NCI-H82 treated with DMSO at 0.1 percent for 48 hours (cell line): ENCODE measurements at regions not wholly inside any gene's neighbourhood (a gene's known extent, or its start where the extent isn't known, plus 50 kb on each side); places are given as distances from the start of the nearest gene placed in this dataset.
"Not testable (repeated sequence)": the region's sequence is repeated elsewhere in the genome, so short reads cannot be mapped to it uniquely, and the experiment has no call there.

ENCODE experiments used
- DNase-seq: peaks from one replicate; lab custom pipeline; 2025; ENCODE audit not compliant: unreplicated experiment; lab: John Stamatoyannopoulos, UW

DNA sequence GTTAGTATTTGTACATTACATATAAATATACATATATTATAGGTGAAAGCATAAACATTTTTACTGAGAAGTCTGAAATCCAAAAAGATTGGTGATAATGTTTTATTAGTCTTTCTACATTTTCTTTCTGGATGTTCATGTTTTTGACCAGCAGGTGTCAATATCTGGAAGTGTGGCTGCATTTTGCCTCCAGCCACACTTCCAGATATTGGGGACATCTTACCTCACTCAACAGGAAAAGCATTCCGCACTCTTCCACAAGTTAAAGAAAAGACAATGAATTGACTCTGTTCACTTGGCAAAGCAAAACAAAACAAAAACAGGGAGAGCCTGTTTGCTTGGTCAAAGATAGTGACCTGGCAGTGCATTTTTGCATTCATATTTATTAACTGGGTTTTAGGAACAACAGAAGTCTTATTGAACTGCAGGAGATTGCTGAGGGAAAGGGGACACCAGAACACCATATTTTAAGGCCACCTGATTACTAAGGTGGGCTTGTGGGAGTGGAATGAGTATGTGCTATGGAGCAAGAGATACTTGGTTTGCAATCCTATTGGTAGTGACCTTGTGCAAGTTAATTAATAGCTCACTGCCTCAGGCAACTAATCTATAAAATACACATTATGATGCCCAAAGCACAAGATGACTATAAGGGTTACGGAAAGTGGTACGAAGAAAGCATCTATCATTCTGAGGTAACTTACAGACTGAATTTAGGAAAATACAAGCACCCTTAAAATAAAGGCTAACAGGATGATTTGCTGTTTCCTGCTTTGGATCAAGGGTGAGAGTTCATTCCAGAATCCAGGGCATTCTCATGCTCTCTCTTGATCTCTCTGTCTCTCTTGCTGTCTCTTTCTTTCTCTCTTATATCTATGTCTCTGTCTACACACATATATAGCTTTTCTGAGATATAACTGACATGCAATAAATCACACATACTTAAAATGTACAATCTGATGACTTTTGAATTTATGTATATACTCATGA lies 389.9 kb upstream of the EMCN start:
- no peak for DNase-seq

DNA sequence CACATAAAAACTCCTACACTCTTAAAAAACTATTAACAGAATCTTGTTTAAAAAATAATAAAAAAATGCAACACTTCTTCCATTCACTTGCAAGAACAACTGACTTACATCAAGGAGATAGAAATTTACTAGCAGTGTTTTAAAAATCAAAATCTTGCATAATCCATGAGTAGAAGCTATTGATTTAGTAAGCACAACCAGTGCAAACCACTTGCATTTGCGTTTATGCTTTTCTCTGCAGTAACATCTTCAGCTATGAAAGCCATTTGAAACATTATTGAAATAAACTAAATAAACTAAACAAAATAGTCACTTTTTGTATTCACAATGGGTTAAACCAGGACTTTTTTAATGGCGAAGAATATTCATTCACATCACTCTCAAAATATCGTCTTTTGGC lies 389.2 kb upstream of the EMCN start:
- DNase-seq: no peak

DNA sequence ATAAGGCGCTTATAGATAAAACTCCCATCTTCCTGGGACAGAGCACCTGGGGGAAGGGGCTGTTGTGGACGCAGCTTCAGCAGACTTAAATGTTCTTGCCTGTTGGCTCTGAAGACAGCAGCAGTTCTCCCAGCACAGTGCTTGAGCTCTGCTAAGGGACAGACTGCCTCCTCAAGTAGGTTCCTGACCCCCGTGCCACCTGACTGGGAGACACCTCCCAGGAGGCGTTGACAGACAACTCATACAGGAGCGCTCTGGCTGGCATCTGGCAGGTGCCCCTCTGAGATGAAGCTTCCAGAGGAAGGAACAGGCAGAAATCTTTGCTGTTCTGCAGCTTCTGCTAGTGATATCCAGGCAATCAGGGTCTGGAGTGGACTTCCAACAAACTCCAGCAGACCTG lies 383.1 kb upstream of the EMCN start:
- not testable (repeated sequence) for DNase-seq

DNA sequence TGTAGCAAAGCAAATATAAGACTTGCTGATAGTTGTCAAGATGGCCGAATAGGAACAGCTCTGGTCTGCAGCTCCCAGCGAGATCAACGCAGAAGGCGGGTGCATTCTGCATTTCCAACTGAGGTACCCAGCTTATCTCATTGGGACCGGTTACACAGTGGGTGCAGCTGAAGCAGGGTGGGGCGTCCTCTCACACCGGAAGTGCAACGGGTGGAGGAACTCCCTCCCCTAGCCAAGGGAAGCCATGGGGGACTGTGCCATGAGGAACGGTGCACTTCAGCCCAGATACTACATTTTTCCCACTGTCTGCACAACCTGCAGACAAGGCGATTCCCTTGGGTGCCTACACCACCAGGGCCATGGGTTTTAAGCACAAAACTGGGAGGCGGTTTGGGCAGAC lies 382.3 kb upstream of the EMCN start:
- no peak for DNase-seq

DNA sequence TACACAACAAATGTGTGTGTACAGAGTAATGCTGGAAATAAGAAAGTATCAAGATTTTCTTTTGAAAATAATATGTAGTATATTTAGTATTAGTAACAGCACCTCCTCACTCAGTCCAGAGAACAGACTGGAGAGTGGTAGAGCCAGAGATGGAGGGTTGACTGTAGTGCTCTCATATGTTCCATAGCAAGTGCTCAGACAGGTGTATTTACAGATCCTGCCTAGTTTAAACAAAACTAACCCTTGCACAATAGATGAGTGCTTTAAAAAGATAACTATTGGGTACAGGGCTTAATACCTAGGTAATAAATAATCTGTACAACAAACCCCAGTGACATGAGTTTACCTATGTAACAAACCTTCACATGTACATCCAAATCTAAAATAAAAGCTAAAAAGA lies 381.0 kb upstream of the EMCN start:
- DNase-seq: no peak

DNA sequence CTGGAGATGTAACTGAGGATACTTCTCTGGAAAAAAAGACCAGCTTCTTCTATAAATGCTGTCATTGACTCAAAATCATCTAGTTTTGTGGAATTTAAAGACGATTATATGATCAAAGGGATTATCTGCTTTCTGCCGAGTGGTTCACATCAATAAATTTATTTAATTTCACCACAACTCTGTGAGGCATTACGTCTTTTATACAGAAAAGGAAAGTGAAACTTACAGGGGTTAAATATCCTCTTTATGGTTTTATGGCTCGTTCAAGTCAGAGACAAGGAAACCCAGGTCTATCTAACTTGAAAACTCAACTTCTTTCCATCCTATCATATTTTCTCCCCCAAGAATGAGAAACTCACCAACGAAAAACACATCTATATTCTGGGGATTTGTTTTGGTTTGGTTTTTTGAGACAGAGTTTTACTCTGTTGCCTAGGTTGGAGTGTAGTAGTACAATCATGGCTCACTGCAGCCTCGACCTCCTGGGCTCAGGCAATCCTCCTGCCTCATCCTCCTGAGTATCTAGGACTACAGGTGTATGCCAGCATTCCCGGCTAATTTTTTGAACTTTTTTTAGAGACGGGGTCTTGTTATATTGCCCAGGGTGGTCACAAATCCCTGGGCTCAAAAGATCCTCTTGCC lies 377.9 kb upstream of the EMCN start:
- no peak for DNase-seq

DNA sequence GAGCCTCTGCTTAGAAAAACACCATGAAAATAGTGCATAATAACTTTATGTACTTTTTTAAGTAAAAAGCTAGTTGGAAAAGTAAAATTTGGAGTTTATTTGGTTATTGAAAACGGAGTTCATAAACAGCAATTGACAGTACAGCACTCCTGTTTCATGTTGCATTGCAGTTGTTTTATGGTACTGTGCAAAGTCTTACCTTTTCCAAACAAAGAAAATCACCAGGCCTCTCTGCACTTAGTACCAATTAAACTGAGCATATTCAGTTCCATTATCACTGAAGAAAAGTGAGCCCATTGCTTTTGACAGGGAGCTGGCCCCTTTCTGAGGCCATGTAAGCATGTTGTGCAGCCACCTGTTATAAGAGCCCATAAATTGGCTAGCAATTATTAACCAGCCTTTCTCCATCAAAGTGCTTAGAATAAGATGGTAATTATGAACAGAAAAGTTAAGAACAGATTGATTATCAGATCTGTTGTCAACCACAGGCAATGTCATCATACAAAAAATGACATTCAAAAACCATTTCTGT lies 376.6 kb upstream of the EMCN start:
- DNase-seq: no peak

DNA sequence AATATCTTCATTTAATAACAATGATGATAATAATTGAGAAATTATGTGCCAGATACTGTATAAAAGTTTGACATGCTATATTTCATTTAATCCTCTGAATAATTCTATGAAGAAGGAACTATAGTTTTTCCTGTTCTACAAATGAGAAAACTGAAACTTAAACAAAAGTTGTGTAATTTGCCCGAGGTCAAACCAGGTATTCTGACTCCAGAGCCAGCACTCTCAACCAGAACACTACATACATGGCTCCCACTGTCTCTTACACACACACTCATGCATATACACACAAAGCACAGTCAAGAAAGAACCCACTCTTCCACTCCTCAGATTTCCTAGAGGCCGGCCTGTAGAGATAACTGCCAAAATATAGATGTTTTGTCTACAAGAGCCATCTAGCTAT lies 374.0 kb upstream of the EMCN start:
- no peak for DNase-seq

DNA sequence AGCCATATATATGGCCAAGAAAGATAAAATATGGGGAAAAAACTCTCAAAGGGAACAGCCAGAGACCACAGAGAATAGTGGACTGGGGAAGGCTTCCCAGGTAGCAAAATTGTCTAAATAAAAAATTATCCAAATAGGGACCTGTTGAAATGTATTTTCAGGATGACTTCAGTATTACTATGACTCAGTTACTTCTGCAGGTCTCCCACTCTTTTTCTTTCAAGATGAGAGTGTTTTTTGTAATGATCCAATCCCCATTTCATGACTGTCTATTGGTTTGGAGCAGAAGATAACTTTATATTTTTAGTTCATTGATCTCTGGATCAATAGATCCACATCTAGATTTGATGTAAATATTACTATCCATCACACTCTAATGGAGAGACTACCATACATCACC lies 372.1 kb upstream of the EMCN start:
- DNase-seq: no peak

DNA sequence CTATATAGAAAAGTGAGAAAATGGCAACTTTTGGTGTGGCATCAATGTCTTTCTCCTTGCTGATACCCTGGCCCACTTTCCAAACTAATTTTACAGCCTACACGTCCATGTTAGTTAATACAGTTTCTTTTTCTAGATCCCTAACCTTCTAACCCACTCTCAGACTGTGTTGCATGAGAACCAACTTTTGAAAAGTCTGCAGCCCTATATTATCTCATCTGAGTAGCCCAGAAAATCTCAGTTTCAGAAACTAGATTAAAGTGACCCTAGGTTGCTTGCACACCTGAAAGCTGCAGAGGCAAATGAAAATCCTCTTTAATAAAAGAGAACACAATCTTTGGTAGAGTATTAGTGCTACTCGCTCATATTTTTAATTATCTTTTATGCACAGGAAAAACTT lies 371.6 kb upstream of the EMCN start:
- no peak for DNase-seq

DNA sequence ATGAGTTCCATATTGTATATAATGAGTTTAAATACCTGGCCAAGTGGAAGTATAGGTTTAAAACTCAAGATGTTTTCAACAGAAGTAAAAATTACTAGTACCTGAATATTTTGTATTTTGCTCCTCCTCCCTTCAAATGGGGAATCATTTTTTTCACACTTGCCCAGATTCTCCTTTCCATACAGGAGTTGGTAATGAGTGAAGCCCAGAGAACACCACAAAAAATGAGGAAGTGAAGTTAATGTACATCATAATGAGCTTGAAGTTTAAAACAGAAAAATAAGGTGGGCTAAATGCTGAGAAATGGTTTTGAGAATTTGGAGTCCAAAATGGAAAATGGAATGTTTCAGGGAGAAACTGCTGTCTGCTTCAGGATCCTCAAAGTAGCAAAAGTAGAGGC lies 364.8 kb upstream of the EMCN start:
- DNase-seq: no peak

DNA sequence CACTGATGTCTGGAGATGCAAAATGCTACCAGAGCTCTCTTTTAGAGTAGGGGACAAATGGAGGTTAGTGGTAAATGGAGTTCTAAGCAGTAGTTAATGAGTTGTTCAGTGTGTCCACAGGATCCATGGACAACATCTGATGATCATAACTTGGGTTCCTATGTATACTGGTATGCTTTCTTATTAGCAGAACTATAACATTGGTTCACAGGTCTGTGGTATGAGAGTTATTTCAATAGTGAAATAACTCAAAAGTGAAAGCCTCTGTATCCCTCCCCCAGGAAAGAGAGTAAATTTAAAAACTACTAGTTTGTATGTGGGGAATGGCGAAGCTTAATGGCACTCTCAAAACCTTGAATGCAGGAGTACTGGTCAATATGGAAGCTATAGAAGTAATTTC lies 363.5 kb upstream of the EMCN start:
- no peak for DNase-seq

DNA sequence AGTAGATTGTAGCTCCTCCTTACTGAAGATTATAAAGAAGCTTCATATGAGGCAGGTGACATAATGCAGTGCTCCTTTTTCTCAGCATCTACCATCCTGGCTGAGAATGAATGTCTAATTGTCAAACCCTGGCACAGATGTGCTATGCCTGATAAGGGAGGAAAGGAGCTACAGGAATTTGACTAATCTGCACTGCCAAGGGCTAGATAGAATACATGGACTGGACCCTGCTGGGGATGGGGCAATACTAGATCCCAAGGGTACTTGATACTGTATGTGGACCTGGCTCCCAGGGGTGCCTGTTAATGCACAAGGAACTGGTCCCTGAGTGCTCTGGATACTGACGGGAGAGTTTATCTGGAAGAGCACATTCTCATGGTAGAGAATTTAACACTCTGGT lies 362.2 kb upstream of the EMCN start:
- DNase-seq: no peak

DNA sequence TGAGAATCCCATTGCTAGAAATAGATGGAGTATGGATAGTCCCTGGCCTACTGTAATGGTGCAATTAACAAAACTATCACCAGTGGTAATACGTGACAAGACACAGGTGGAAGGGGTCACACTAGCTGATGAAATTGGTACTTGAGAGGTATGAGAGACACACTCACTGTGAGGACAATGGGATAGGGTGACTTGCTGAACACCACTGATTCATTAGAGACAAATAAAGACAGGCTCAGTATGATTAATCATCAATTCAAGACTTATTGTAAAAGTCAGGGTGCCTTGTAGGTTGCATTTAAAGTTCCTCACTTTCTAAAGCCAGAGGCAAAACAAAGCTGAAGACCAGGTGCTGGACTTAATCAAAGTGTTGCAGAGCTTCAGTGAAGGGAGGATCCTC lies 361.6 kb upstream of the EMCN start:
- no peak for DNase-seq

DNA sequence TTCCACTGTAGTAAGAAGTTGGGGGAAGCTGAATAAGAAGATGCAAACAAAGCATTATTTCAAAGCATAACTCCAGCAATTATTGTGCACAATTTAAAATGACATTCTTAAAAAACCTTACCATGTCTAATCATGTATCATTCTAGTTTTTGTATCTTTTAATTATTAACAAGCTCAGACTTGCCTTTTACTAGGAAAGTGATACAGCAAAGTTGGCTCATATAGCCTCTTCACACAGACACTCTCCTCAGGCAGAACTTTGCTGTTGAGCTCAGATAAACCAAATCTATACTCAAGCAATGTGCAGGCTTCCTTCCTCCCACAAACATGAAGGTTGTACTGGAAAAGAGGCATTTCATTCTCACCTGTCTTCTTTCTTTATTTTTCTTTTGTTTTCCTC lies 358.7 kb upstream of the EMCN start:
- no peak for DNase-seq

DNA sequence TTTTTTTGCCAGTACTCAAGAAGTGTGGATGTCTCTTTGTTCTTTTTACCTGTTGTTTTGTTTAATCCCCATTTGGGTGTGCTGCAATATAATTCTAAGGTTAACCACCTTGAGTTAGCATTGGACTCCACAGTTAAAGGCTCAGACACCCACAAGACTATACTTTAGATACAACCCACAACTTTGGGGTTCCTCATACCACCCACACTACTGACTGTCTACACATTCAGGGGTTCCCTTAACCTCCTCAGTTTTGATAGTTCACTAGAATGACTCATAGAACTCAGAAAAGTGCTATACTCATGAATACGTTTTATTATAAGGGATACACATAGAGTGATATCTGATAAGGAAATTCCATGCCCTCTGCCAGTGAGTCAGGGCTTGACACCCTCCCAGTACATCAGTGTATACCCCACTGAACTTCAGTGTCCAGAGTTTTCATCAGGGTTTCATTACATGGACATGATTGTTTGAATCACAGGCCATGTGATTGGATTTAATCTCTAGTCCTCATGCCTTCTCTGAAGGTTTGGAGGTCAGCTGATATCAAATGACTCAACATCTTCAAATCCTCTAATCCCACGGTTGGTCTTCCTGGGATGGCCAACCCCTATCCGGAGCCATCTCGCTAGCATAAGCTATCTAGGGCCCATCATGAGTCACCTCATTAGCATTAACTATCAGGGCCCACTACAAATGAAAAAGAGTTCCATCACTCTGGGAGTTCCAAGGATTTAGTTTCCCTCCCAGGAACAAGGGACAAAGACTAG lies 357.7 kb upstream of the EMCN start:
- no peak for DNase-seq

DNA sequence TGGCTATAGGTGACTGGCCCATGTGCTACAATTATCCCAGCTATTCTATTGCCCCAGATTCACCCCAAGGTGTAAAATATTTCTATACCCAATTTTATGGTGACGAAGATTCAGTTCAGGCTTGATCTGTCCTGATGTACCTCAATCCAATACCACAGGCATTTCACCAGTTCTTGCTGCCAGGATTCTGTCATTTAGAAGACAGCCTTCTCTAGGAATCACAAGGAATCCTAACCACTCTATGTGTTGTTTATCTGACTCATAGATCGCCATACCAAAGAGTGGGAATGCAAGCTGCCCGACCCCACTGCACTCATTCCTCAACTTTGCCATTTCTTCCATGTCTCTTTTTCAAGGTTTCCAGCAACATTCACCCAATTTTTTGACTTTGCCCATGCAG lies 355.0 kb upstream of the EMCN start:
- DNase-seq: no peak

DNA sequence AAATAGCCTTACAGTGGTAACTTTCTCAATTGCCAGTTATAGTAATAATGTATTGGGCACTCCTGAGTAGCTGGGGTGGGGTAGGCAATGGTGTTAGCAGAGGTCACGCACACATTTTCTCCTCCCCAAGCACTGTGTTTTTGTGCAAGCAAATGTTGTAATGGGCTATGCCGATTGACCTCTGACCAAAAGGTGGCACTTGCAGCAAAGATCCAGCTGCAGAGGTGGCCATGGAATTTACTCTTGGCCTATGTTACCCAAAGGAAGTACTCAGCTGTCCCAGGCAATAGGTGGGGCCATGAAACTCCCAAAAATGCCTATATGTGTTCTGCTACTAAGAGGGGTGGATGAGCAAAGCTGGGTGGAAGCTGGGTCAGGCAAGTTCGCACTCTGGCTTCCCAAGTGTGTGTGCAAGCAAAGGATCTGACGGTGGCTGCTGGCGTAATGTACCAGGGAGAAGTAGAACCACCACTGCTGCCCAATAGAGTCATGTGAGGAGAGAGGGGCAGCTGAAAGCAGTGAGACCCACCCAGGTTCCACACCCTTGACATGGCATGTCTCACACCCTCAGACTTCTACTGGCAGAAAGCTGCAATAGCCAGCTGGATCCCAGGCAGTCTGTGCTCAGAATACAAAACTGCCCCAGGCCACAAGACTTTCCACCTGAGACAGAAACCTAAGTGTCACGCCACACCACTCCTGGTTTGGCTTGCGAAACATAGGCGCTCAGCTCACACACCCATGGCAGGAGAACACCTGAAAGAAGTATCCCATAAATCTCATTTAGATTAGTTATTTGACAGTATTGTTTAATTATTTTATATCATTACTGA lies 353.3 kb upstream of the EMCN start:
- no peak for DNase-seq

DNA sequence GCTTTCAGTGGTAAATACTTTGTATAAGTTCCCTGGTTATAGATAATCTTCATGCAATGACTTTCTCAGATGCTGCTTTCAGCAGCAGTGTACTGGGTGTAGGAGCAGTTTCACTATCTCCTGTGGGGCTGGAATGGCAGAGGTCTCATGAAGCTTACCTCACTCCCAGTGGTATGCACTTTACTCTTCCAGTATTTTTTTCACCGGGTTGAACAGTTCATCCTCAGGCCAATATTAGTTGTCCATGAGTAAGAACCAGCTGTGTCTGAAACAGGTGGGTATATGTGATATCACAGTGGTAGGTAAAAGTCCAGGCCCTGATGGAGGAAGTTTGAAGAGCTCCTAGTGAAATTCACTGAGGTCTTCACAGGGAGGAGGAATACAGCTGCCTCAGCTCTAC lies 351.5 kb upstream of the EMCN start:
- no peak for DNase-seq

DNA sequence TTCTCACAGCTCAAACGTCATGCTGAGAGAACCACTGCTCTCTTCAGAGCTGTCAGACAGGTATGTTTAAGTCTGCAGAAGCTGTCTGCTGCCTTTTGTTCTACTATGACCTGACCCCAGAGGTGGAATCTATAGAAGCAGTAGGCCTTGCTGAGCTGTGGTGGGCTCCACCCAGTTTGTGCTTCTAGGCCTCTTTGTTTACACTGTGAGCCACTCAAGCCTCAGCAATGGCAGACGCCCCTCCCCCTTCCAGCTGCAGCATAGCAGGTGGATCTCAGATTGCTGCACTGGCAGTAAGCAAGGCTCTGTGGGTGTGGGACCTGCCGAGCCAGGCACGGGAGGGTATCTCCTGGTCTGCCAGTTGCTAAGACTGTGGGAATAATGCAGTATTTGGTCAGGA lies 350.5 kb upstream of the EMCN start:
- not testable (repeated sequence) for DNase-seq

DNA sequence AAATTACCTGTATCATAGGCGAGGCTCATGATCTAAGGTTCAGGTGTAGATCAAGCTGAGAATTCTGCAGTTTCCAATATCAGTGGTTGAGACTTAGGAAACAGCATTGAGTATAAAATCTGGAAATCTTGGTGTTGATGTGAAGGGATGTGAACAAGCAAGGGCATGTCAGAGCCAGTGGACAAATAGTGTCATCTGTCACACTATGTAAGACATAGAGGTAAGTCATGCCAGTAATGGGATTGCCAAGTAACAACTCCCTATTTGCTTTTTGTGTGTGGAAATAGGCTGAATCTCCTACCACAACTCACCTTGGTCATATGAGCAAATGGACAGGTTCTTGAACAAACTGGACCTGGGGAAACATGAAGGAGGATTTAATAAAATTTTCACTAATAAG lies 334.5 kb upstream of the EMCN start:
- no peak for DNase-seq
